ENCODE measurements at regions not wholly inside any gene's neighbourhood (a gene's known extent, or its start where the extent isn't known, plus 50 kb on each side); places are given as distances from the start of the nearest gene placed in this dataset.

DNA sequence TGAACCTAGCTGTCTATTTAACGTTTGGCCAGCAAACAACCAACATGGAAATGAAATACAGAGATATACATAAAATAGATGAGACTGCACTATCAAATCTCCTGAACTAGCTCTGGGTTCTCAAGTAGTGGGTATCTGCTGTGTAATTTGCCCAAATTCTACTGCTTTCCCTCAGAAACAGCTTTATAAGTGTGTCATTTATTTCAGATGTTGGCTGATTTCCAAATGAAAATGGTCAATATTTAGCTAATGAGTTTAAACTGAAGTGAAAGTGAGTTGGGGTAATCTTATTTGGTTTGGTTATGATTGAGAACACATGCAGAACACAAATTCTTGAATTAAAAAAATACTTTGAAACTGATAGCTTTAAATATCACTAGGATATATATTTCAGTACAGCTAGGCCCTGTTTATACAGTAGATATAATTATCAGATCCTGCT lies 601.7 kb upstream of the CXADR start:
- TF ChIP-seq, protein P1, sequence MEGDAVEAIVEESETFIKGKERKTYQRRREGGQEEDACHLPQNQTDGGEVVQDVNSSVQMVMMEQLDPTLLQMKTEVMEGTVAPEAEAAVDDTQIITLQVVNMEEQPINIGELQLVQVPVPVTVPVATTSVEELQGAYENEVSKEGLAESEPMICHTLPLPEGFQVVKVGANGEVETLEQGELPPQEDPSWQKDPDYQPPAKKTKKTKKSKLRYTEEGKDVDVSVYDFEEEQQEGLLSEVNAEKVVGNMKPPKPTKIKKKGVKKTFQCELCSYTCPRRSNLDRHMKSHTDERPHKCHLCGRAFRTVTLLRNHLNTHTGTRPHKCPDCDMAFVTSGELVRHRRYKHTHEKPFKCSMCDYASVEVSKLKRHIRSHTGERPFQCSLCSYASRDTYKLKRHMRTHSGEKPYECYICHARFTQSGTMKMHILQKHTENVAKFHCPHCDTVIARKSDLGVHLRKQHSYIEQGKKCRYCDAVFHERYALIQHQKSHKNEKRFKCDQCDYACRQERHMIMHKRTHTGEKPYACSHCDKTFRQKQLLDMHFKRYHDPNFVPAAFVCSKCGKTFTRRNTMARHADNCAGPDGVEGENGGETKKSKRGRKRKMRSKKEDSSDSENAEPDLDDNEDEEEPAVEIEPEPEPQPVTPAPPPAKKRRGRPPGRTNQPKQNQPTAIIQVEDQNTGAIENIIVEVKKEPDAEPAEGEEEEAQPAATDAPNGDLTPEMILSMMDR (IDR thresholded peaks at IDR 0.05; ENCODE audit: borderline replicate concordance, insufficient read depth, low read depth, low read length): no peak
- H3K4me3 ChIP-seq (ENCODE audit: low read depth, low read length): no peak overlapping the region

DNA sequence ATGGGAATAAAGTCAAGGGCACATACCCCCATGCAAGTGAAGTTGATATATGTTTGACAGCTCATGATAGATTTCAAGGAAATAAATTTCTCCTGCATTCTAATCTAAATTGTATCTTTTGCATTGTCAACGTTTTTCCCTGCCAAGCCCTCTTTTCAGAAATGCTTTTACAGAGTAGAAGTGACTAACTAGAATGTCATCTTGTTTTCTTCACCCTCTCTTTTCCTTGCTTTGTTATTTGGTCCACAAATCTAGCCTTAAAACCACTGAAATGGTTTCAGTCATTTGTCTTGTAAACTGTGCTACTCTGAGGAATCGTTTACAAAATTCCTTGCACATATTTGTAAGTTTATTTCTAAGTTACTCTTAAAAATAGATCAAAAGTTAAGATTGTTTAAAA lies 600.8 kb upstream of the CXADR start:
- TF ChIP-seq, protein P1 (IDR thresholded peaks at IDR 0.05; ENCODE audit: borderline replicate concordance, insufficient read depth, low read depth, low read length): no peak
- no peak overlapping the region for H3K4me3 ChIP-seq (ENCODE audit: low read depth, low read length)

DNA sequence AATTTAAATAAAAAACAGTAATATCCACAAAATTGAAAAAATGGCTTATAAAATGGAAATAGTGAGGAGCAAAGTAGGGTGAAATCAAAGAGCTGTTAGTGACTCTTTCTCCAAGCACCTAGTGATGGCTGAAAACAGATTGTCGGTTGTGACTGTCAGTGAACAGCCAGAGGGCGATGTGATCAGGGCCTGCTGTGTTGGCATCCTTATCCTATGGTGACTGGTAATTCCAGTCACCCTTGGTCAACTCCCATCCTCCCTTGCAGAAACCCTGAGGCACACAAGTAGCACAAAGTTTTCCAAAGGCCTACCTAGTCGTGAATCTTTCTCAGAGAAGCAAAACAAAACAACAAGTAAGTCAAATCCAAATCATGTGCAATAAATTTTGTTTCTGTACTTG lies 599.8 kb upstream of the CXADR start:
- H3K4me3 ChIP-seq (ENCODE audit: low read depth, low read length): no peak overlapping the region
- TF ChIP-seq, protein P1 (IDR thresholded peaks at IDR 0.05; ENCODE audit: borderline replicate concordance, insufficient read depth, low read depth, low read length): no peak

DNA sequence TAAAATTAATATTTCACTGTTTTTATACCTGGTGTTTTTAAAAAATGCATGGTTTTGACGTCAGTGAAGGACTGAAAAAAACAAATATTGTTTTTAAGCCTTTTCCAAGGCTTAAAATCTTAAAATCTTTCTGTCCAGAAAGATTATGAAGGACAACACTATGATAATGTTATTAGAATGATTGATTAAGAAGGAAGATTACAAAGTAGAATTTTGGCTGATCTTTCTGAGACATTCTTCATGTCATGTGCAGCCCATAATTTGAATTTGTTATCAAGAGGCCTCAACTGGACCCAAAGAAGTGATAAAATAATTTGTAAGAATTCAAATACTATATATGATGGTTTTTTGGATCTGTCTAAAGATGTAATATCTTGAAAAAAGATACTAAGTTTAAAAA lies 584.4 kb upstream of the CXADR start:
- no peak overlapping the region for H3K4me3 ChIP-seq (ENCODE audit: low read depth, low read length)
- TF ChIP-seq, protein P1 (IDR thresholded peaks at IDR 0.05; ENCODE audit: borderline replicate concordance, insufficient read depth, low read depth, low read length): no peak

DNA sequence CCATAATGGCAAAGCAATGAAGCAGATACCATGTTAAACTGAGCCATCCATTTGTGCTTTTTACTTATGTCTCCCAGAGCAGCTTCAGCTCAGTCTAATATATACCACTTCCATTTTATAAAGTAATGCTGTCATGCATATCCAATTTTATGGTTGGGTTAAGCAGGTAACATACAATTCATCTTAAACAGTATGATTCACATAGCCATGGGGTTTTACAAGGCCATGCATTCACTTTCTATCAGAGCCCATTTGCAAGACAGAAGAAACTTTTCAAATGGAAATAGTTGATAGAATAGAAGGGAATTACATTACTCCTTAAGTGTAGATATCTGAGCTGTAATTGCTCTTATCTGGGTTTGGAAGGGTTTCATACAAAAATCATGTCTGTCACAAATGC lies 580.5 kb upstream of the CXADR start:
- H3K4me3 ChIP-seq (ENCODE audit: low read depth, low read length): no peak overlapping the region
- TF ChIP-seq, protein P1 (IDR thresholded peaks at IDR 0.05; ENCODE audit: borderline replicate concordance, insufficient read depth, low read depth, low read length): no peak

DNA sequence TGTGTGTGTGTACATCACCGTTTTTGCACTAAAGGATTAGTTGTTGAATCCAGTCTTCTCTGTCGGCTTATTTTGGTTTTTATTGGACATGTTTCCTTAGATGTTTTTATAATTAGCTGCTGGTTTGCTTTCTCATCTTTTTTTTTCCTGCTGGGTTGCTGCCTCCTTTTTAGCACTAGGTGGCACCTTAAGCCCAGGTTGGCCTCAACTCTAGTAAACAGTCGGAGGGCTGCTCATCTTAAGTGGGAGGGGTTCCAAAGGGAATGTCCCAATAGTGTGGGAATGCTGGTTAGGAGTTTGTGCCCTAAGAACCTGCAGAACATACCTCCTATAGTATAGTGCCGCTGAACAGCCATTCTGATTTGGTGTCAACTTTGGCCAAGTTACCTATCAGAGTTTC lies 570.1 kb upstream of the CXADR start:
- TF ChIP-seq, protein P1 (IDR thresholded peaks at IDR 0.05; ENCODE audit: borderline replicate concordance, insufficient read depth, low read depth, low read length): no peak
- H3K4me3 ChIP-seq (ENCODE audit: low read depth, low read length): no peak overlapping the region

DNA sequence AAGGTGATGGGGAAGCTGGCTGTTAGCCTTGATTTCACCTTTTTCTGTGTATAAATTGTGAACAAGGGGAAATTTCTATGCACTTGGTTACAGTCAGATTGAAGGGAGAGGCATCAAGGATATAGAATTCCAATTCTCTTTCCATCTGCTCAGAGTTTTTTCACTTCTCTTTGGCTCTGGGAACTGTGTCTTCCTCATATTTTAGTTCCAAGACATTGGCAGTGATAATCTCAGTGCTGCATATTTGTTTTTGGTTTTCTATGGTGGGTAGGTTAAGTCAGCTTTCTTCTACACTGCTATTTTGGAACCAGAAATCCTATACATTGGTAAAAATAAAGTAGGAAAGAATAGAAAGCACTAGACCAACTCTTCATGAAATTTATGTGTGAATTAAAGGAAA lies 569.6 kb upstream of the CXADR start:
- H3K4me3 ChIP-seq (ENCODE audit: low read depth, low read length): no peak overlapping the region
- TF ChIP-seq, protein P1 (IDR thresholded peaks at IDR 0.05; ENCODE audit: borderline replicate concordance, insufficient read depth, low read depth, low read length): no peak
